Nephron progenitor cell (in vitro differentiated cells): ENCODE measurements at regions not wholly inside any gene's neighbourhood (a gene's known extent, or its start where the extent isn't known, plus 50 kb on each side); places are given as distances from the start of the nearest gene placed in this dataset.
"Not testable (repeated sequence)": the region's sequence is repeated elsewhere in the genome, so short reads cannot be mapped to it uniquely, and the experiment has no call there.

Source experiments
- DNase-seq: peaks from one replicate; pipeline ENCODE4 v3.0.0; 2021
- H3K27ac Mint-ChIP-seq: 2 replicates; pipeline ENCODE4 v1.8.0; 2021; ENCODE audit warnings: mild to moderate bottlenecking, moderate library complexity, mixed read lengths
- H3K27me3 Mint-ChIP-seq: 2 replicates; pipeline ENCODE4 v1.8.0; 2021; ENCODE audit warnings: mild to moderate bottlenecking, low read depth, mixed read lengths; ENCODE audit not compliant: poor library complexity
- H3K36me3 Mint-ChIP-seq: 2 replicates; pipeline ENCODE4 v1.8.0; 2021; ENCODE audit warnings: low read depth, mixed read lengths
- H3K4me1 Mint-ChIP-seq: 2 replicates; pipeline ENCODE4 v1.8.0; 2021; ENCODE audit warnings: mixed read lengths
- H3K4me3 Mint-ChIP-seq: 2 replicates; pipeline ENCODE4 v1.8.0; 2021; ENCODE audit warnings: mild to moderate bottlenecking, moderate library complexity, mixed read lengths
- H3K9me3 Mint-ChIP-seq: 2 replicates; pipeline ENCODE4 v1.8.0; 2021; ENCODE audit warnings: mild to moderate bottlenecking, moderate library complexity, mixed read lengths
- CTCF ChIP-seq: fragments of 200-600 bp; sonication (generic); IDR thresholded peaks from 2 replicates; pipeline ENCODE4 v1.5.0; 2021; ENCODE audit warnings: antibody characterized with exemption

GRCh38 chr4:121616449-121616848 lies 80.3 kb downstream of the ANXA5 start:
- peak overlapping the region; percentile 23 for H3K27ac Mint-ChIP-seq
- not testable (repeated sequence) for DNase-seq, H3K36me3 Mint-ChIP-seq, H3K27me3 Mint-ChIP-seq, H3K4me1 Mint-ChIP-seq, H3K9me3 Mint-ChIP-seq, H3K4me3 Mint-ChIP-seq

DNA sequence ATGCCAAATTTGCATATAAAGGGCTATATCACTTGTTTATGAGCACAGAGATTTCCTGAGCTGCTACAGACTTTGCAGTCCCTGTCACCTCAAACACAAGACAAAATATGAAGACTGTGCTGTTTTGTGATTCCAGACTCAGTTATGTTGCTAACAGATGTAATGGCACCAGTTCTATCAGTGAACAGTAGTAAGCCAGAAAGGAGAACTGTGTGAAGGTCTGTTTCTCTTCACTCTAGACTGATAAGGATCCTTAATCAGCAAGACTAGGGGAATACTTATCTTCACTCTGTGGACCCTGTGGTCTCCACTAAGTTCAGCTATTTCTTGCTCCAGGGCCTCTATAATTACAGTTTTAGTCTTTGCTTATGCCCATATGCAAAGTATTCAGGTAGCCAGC lies 82.7 kb downstream of the ANXA5 start:
- TF ChIP-seq CTCF: no peak
- H3K36me3 Mint-ChIP-seq: no peaks in the 10 kb centered on the region
- no peak overlapping the region for H3K27ac Mint-ChIP-seq
- no peak overlapping the region for H3K4me3 Mint-ChIP-seq
- H3K4me1 Mint-ChIP-seq: no peaks in the 10 kb centered on the region
- no peak for DNase-seq
- peaks cover 8% of the 10 kb centered on the region for H3K27me3 Mint-ChIP-seq
- H3K9me3 Mint-ChIP-seq: no peaks in the 10 kb centered on the region

DNA sequence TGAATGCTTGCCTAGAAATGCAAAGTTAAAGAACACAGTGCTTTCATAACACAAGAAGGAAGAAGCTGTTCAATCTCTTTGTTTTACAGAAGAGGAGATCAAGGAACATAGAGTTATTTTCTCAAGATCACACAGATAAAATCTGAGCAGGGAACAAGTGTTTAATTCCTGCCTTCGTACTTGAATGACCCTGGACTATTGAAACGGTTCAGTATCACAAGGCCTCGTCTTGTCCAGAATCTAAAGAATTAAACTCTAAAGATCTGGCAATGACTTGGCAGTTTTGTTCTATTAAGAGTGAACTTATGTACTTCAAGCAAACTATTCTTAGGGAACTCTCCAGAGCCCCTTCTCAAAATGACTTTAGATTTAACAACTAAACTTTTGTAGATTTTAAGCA lies 97.7 kb downstream of the ANXA5 start:
- no peak for DNase-seq
- H3K27me3 Mint-ChIP-seq: peaks cover 5% of the 10 kb centered on the region
- no peak overlapping the region for H3K4me3 Mint-ChIP-seq
- no peaks in the 10 kb centered on the region for H3K4me1 Mint-ChIP-seq
- H3K9me3 Mint-ChIP-seq: no peaks in the 10 kb centered on the region
- no peak overlapping the region for H3K27ac Mint-ChIP-seq
- no peak for TF ChIP-seq CTCF
- no peaks in the 10 kb centered on the region for H3K36me3 Mint-ChIP-seq

- Mint-ChIP-seq H3K36me3 (no peaks in the 10 kb centered on the region), H3K4me1 (no peaks in the 10 kb centered on the region), H3K9me3 (peaks cover 3% of the 10 kb centered on the region), H3K4me3 (no peak overlapping the region), H3K27me3 (peaks cover 5% of the 10 kb centered on the region), H3K27ac (no peak overlapping the region)
- no peak for DNase-seq
- no peak for TF ChIP-seq CTCF
Measured at GRCh38 chr4:121597346-121597934, 99.3 kb downstream of the ANXA5 start.

GRCh38 chr4:121594796-121595526 lies 101.8 kb downstream of the ANXA5 start:
- no peak for TF ChIP-seq CTCF
- H3K9me3 Mint-ChIP-seq: peaks cover 3% of the 10 kb centered on the region
- H3K4me1 Mint-ChIP-seq: no peaks in the 10 kb centered on the region
- no peak overlapping the region for H3K4me3 Mint-ChIP-seq
- no peak for DNase-seq
- H3K27me3 Mint-ChIP-seq: peaks cover 5% of the 10 kb centered on the region
- H3K36me3 Mint-ChIP-seq: no peaks in the 10 kb centered on the region
- H3K27ac Mint-ChIP-seq: no peak overlapping the region

GRCh38 chr4:121593760-121594159 lies 103.0 kb downstream of the ANXA5 start:
- Mint-ChIP-seq H3K27ac (no peak overlapping the region), H3K36me3 (no peaks in the 10 kb centered on the region), H3K4me1 (no peaks in the 10 kb centered on the region), H3K4me3 (no peak overlapping the region), H3K9me3 (peaks cover 3% of the 10 kb centered on the region), H3K27me3 (peaks cover 8% of the 10 kb centered on the region)
- TF ChIP-seq CTCF: no peak
- no peak for DNase-seq

DNA sequence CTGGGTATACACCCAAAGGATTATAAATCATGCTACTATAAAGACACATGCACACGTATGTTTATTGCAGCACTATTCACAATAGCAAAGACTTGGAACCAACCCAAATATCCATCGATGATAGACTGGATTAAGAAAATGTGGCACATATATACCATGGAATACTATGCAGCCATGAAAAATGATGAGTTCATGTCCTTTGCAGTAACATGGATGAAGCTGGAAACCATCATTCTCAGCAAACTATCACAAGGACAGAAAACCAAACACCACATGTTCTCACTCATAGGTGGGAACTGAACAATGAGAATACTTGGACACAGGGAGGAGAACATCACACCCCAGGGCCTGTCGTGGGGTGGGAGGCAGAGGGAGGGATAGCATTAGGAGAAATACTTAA lies 104.5 kb downstream of the ANXA5 start:
- not testable (repeated sequence) for H3K4me3 Mint-ChIP-seq, H3K9me3 Mint-ChIP-seq, H3K27me3 Mint-ChIP-seq, H3K27ac Mint-ChIP-seq, H3K36me3 Mint-ChIP-seq, DNase-seq
- H3K4me1 Mint-ChIP-seq: peaks cover 12% of the 10 kb centered on the region
